Neural progenitor cell (in vitro differentiated cells): ENCODE measurements at regions not wholly inside any gene's neighbourhood (a gene's known extent, or its start where the extent isn't known, plus 50 kb on each side); places are given as distances from the start of the nearest gene placed in this dataset.

Experiments
- DNase-seq: peaks from one replicate; pipeline ENCODE4 v3.0.0-alpha.2; 2016; ENCODE audit warnings: low spot score
- H2AFZ ChIP-seq: fragments of 200-600 bp; sonication (generic); replicated peaks from 2 replicates; pipeline ENCODE4 v1.6.1; 2016; ENCODE audit warnings: antibody characterized with exemption
- H3F3A ChIP-seq: fragments of 200-600 bp; sonication (generic); 2 replicates; pipeline ENCODE4 v1.6.1; 2016; ENCODE audit warnings: antibody characterized with exemption, low read depth
- H3K27ac ChIP-seq: fragments of 200-600 bp; sonication (generic); 2 replicates; pipeline ENCODE4 v1.5.1; 2016; ENCODE audit warnings: mild to moderate bottlenecking
- H3K27me3 ChIP-seq: fragments of 200-600 bp; sonication (generic); 2 replicates; pipeline ENCODE4 v1.6.1; 2016; ENCODE audit warnings: mild to moderate bottlenecking, moderate library complexity
- H3K36me3 ChIP-seq: fragments of 200-600 bp; sonication (generic); 2 replicates; pipeline ENCODE4 v1.5.1; 2016
- H3K4me1 ChIP-seq: fragments of 200-600 bp; sonication (generic); 2 replicates; pipeline ENCODE4 v1.6.1; 2016; ENCODE audit warnings: mixed run types
- H3K4me2 ChIP-seq: fragments of 200-600 bp; sonication (generic); 2 replicates; pipeline ENCODE4 v1.6.1; 2016
- H3K4me3 ChIP-seq: fragments of 200-600 bp; sonication (generic); 2 replicates; pipeline ENCODE4 v1.5.1; 2016
- H3K79me2 ChIP-seq: fragments of 200-600 bp; sonication (generic); 2 replicates; pipeline ENCODE4 v1.6.1; 2016; ENCODE audit warnings: low read depth
- H3K9ac ChIP-seq: fragments of 200-600 bp; sonication (generic); 2 replicates; pipeline ENCODE4 v1.6.1; 2016
- H3K9me3 ChIP-seq: fragments of 200-600 bp; sonication (generic); 2 replicates; pipeline ENCODE4 v1.5.1; 2016; ENCODE audit warnings: low read depth
- H4K20me1 ChIP-seq: fragments of 200-600 bp; sonication (generic); 2 replicates; pipeline ENCODE4 v1.6.1; 2016; ENCODE audit warnings: low read depth
- H3K27ac Mint-ChIP-seq: 3 replicates; pipeline ENCODE4 v1.8.0; 2021; ENCODE audit warnings: mixed read lengths
- H3K27me3 Mint-ChIP-seq: 2 replicates; pipeline ENCODE4 v1.8.0; 2022; ENCODE audit warnings: low read depth, mild to moderate bottlenecking, inconsistent platforms, moderate library complexity, mixed read lengths; ENCODE audit not compliant: insufficient read depth
- H3K36me3 Mint-ChIP-seq: 3 replicates; pipeline ENCODE4 v1.8.0; 2021; ENCODE audit warnings: mixed read lengths
- H3K4me1 Mint-ChIP-seq: 3 replicates; pipeline ENCODE4 v1.8.0; 2021; ENCODE audit warnings: mixed read lengths
- H3K4me3 Mint-ChIP-seq: 3 replicates; pipeline ENCODE4 v1.8.0; 2021; ENCODE audit warnings: mild to moderate bottlenecking, moderate library complexity, mixed read lengths
- H3K9me3 Mint-ChIP-seq: 3 replicates; pipeline ENCODE4 v1.8.0; 2020; ENCODE audit warnings: mixed read lengths
- CTCF ChIP-seq: fragments of 200-600 bp; sonication (generic); IDR thresholded peaks from 2 replicates; pipeline ENCODE4 v1.5.1; 2017; ENCODE audit warnings: antibody characterized with exemption, mild to moderate bottlenecking
- EZH2 ChIP-seq: fragments of 200-600 bp; sonication (generic); IDR thresholded peaks from 2 replicates; pipeline ENCODE4 v1.6.1; 2017; ENCODE audit warnings: antibody characterized with exemption, mild to moderate bottlenecking, moderate library complexity
- EZH2phosphoT487 ChIP-seq: fragments of 200-600 bp; sonication (generic); IDR thresholded peaks from 2 replicates; pipeline ENCODE4 v1.6.1; 2017; ENCODE audit warnings: antibody characterized with exemption

GRCh38 chr14:105859717-105860614 lies 333.6 kb downstream of the TMEM121 start:
- Histone ChIP-seq H3K4me2 (no peak overlapping the region), H3F3A (no peaks in the 10 kb centered on the region), H3K4me3 (no peak overlapping the region), H3K27me3 (no peaks in the 10 kb centered on the region), H3K79me2 (no peaks in the 10 kb centered on the region), H3K27ac (no peak overlapping the region), H3K36me3 (no peaks in the 10 kb centered on the region), H3K9ac (no peak overlapping the region), H4K20me1 (no peaks in the 10 kb centered on the region), H3K9me3 (no peaks in the 10 kb centered on the region), H2AFZ (no peak overlapping the region), H3K4me1 (no peaks in the 10 kb centered on the region)
- TF ChIP-seq EZH2 (no peak), CTCF (no peak), EZH2phosphoT487 (no peak)
- Mint-ChIP-seq H3K27ac (no peak overlapping the region), H3K9me3 (peaks cover 53% of the 10 kb centered on the region), H3K36me3 (peaks cover 2% of the 10 kb centered on the region), H3K27me3 (peaks cover 6% of the 10 kb centered on the region), H3K4me3 (no peak overlapping the region), H3K4me1 (no peaks in the 10 kb centered on the region)
- DNase-seq: no peak

GRCh38 chr14:105860615-105861580 lies 334.5 kb downstream of the TMEM121 start:
- H2AFZ ChIP-seq: no peak overlapping the region
- no peak overlapping the region for H3K27ac ChIP-seq
- no peaks in the 10 kb centered on the region for H3K4me1 ChIP-seq
- Mint-ChIP-seq H3K27me3 (peaks cover 5% of the 10 kb centered on the region), H3K36me3 (peaks cover under 1% of the 10 kb centered on the region), H3K4me1 (no peaks in the 10 kb centered on the region), H3K4me3 (no peak overlapping the region), H3K27ac (no peak overlapping the region), H3K9me3 (peaks cover 54% of the 10 kb centered on the region)
- no peaks in the 10 kb centered on the region for H3K27me3 ChIP-seq
- H3F3A ChIP-seq: no peaks in the 10 kb centered on the region
- H3K9ac ChIP-seq: no peak overlapping the region
- no peak overlapping the region for H3K4me3 ChIP-seq
- DNase-seq: no peak
- TF ChIP-seq EZH2 (no peak), EZH2phosphoT487 (no peak), CTCF (no peak)
- no peak overlapping the region for H3K4me2 ChIP-seq
- no peaks in the 10 kb centered on the region for H3K79me2 ChIP-seq
- no peaks in the 10 kb centered on the region for H3K36me3 ChIP-seq
- no peaks in the 10 kb centered on the region for H3K9me3 ChIP-seq
- H4K20me1 ChIP-seq: no peaks in the 10 kb centered on the region

GRCh38 chr14:105861985-105862465 lies 335.6 kb downstream of the TMEM121 start:
- Histone ChIP-seq H3K4me1 (no peaks in the 10 kb centered on the region), H3K27ac (no peak overlapping the region), H3K4me2 (no peak overlapping the region), H3K36me3 (no peaks in the 10 kb centered on the region), H4K20me1 (no peaks in the 10 kb centered on the region), H3K27me3 (no peaks in the 10 kb centered on the region), H3F3A (no peaks in the 10 kb centered on the region), H3K4me3 (no peak overlapping the region), H2AFZ (no peak overlapping the region), H3K9ac (no peak overlapping the region), H3K79me2 (no peaks in the 10 kb centered on the region), H3K9me3 (no peaks in the 10 kb centered on the region)
- H3K27ac Mint-ChIP-seq: no peak overlapping the region
- no peak for DNase-seq
- TF ChIP-seq CTCF (no peak), EZH2phosphoT487 (no peak), EZH2 (no peak)
- peaks cover 5% of the 10 kb centered on the region for H3K27me3 Mint-ChIP-seq
- H3K36me3 Mint-ChIP-seq: no peaks in the 10 kb centered on the region
- peaks cover 55% of the 10 kb centered on the region for H3K9me3 Mint-ChIP-seq
- no peak overlapping the region for H3K4me3 Mint-ChIP-seq
- H3K4me1 Mint-ChIP-seq: no peaks in the 10 kb centered on the region
